ENCODE measurements at regions not wholly inside any gene's neighbourhood (a gene's known extent, or its start where the extent isn't known, plus 50 kb on each side); places are given as distances from the start of the nearest gene placed in this dataset.

DNA sequence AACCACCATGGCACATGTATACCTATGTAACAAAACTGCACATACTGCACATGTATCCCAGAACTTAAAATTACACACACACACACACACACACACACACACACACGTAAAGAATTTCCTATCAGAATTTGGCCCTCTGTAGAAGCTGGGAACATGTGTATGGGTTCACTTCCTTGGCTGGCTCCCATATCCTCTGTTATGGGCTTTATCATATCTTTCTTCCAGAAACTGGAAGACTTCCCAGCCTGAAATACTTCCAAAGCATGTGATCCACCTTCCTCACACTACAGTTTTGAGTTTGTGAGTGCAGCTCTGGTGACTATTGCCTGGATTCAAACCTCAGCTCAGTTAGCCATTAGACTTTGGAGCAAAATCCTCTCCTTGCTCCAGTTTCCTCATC is 78.6 kb upstream of the GDNF start:
- H4K91ac ChIP-seq (ENCODE audit: insufficient read depth, low read depth, low read length), result no peak overlapping the region
- in situ Hi-C loops (cut with MboI; ENCODE audit: low sequenced_read_pairs) (no loop called here), dilution Hi-C loops (cut with HindIII; ENCODE audit: low sequenced_read_pairs, unreplicated experiment) (no loop called here), intact Hi-C loops (cut with micrococcal nuclease) (no loop called here)
- no peak overlapping the region for H3K4ac ChIP-seq (ENCODE audit: low read depth, low read length)
- no peaks in the 10 kb centered on the region for H3K79me1 ChIP-seq (ENCODE audit: low read depth in 1 of 2, low read length in 2 of 2)
- ChIA-PET CTCF (interaction anchor here (0.6 kb wide), 1 partner anchor 17 kb away, joined by 3 read pairs; no protein-coding TSS in a partner anchor), POLR2A (ENCODE audit: unreplicated experiment) (interaction anchor here (0.6 kb wide), 1 partner anchor 20 kb away, joined by 3 read pairs; no protein-coding TSS in a partner anchor)
- no TSS peak for BruUV-seq (replicated peaks)
- no peaks in the 10 kb centered on the region for H3K9me3 ChIP-seq (ENCODE audit: control insufficient read depth, insufficient read depth, low read length)
- H3K14ac ChIP-seq (replicated peaks; ENCODE audit: low read depth, low read length), result no peak overlapping the region
- no peak overlapping the region for H3K9ac ChIP-seq (ENCODE audit: low read depth, low read length)
- DNase-seq, result peak; percentile 33
- H3K56ac ChIP-seq (ENCODE audit: extremely low read depth, insufficient read depth, low read length), result no peak overlapping the region
- H2BK20ac ChIP-seq (ENCODE audit: low read depth, low read length), result no peak overlapping the region
- no peak overlapping the region for H3K4me2 ChIP-seq (ENCODE audit: low read depth, low read length)
- H3K4me1 ChIP-seq (ENCODE audit: control insufficient read depth, insufficient read depth, low read length), result no peaks in the 10 kb centered on the region
- H2AK5ac ChIP-seq (ENCODE audit: low read depth, low read length), result no peak overlapping the region
- TF ChIP-seq MXI1 (IDR thresholded peaks at IDR 0.05; ENCODE audit: borderline replicate concordance, low read depth, low read length), result no peak
- TF ChIP-seq CHD1 (IDR thresholded peaks at IDR 0.05; ENCODE audit: low read depth, low read length), result no peak
- no peak for TF ChIP-seq BHLHE40 (IDR thresholded peaks at IDR 0.05; ENCODE audit: low read depth, low read length)
- no peak for TF ChIP-seq RAD21 (IDR thresholded peaks at IDR 0.05; ENCODE audit: low read length)
- TF ChIP-seq, protein P1, sequence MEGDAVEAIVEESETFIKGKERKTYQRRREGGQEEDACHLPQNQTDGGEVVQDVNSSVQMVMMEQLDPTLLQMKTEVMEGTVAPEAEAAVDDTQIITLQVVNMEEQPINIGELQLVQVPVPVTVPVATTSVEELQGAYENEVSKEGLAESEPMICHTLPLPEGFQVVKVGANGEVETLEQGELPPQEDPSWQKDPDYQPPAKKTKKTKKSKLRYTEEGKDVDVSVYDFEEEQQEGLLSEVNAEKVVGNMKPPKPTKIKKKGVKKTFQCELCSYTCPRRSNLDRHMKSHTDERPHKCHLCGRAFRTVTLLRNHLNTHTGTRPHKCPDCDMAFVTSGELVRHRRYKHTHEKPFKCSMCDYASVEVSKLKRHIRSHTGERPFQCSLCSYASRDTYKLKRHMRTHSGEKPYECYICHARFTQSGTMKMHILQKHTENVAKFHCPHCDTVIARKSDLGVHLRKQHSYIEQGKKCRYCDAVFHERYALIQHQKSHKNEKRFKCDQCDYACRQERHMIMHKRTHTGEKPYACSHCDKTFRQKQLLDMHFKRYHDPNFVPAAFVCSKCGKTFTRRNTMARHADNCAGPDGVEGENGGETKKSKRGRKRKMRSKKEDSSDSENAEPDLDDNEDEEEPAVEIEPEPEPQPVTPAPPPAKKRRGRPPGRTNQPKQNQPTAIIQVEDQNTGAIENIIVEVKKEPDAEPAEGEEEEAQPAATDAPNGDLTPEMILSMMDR (conservative IDR thresholded peaks at IDR 0.05; ENCODE audit: low read depth, low read length), result no peak
- TF ChIP-seq NFE2L2 (IDR thresholded peaks at IDR 0.05; ENCODE audit: low read depth, low read length), result no peak
- TF ChIP-seq RFX5 (IDR thresholded peaks at IDR 0.05; ENCODE audit: low read depth, low read length), result no peak
- no peak for TF ChIP-seq POLR2A (IDR thresholded peaks at IDR 0.05; ENCODE audit: low read depth, low read length)
- TF ChIP-seq, protein P2, sequence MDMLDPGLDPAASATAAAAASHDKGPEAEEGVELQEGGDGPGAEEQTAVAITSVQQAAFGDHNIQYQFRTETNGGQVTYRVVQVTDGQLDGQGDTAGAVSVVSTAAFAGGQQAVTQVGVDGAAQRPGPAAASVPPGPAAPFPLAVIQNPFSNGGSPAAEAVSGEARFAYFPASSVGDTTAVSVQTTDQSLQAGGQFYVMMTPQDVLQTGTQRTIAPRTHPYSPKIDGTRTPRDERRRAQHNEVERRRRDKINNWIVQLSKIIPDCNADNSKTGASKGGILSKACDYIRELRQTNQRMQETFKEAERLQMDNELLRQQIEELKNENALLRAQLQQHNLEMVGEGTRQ (IDR thresholded peaks at IDR 0.05; ENCODE audit: low read depth, low read length), result no peak
- no peak for TF ChIP-seq SMC3 (IDR thresholded peaks at IDR 0.05; ENCODE audit: low read depth, low read length)
- TF ChIP-seq RCOR1 (IDR thresholded peaks at IDR 0.05; ENCODE audit: insufficient replicate concordance, low read length), result no peak
- TF ChIP-seq CEBPB (IDR thresholded peaks at IDR 0.05; ENCODE audit: low read depth, low read length), result no peak
- no peak for TF ChIP-seq MAFK (IDR thresholded peaks at IDR 0.05; ENCODE audit: low read depth, low read length)
- no peak for TF ChIP-seq ELK1 (IDR thresholded peaks at IDR 0.05; ENCODE audit: borderline replicate concordance, low read depth, low read length)
- no peak for TF ChIP-seq MAZ (IDR thresholded peaks at IDR 0.05; ENCODE audit: borderline replicate concordance, low read depth, low read length)
- TF ChIP-seq FOS (IDR thresholded peaks at IDR 0.05; ENCODE audit: low read depth, low read length), result no peak
- H3K18ac ChIP-seq (ENCODE audit: low read depth, low read length), result no peak overlapping the region
- H4K8ac ChIP-seq (ENCODE audit: low read depth in 2 of 2, low read length in 2 of 2), result no peak overlapping the region
- peaks cover 23% of the 10 kb centered on the region for H3K27me3 ChIP-seq (ENCODE audit: control insufficient read depth, insufficient read depth, low read length)
- no peaks in the 10 kb centered on the region for H3K9me1 ChIP-seq (ENCODE audit: insufficient read depth, low read length)
- no peak overlapping the region for H3K23ac ChIP-seq (ENCODE audit: low read depth, low read length)
- H2AK9ac ChIP-seq (replicated peaks; ENCODE audit: low read depth, low read length, poor library complexity), result no peak overlapping the region
- no peak overlapping the region for H3K27ac ChIP-seq (ENCODE audit: insufficient read depth, low read length)
- no peaks in the 10 kb centered on the region for H4K20me1 ChIP-seq (ENCODE audit: insufficient read depth, low read length)
- H2AFZ ChIP-seq (replicated peaks; ENCODE audit: low read length, poor library complexity), result no peak overlapping the region
- no peaks in the 10 kb centered on the region for H3K36me3 ChIP-seq (ENCODE audit: control insufficient read depth, insufficient read depth, low read length)
- H2BK15ac ChIP-seq (ENCODE audit: low read depth, low read length), result no peak overlapping the region
- no CpG with 5 or more reads among the region's 1 CpG for WGBS, 2 experiments (ENCODE audit: extremely low coverage in 2 of 2, insufficient read length in 1 of 2)
- no peak overlapping the region for H2BK120ac ChIP-seq (ENCODE audit: low read depth, low read length)
- H2BK5ac ChIP-seq (ENCODE audit: low read depth, low read length, poor library complexity, severe bottlenecking), result no peak overlapping the region
- no peak overlapping the region for H3K4me3 ChIP-seq (ENCODE audit: insufficient read depth, low read depth, low read length)
- no peak overlapping the region for H4K5ac ChIP-seq (ENCODE audit: low read depth, low read length)
- ATAC-seq (ENCODE audit: low read depth), result no peak
